Activated naive CD4-positive, alpha-beta T cell treated with anti-CD3 and anti-CD28 coated beads, Interleukin-2, amount 50 U/mL, for 72 hours (primary cell): ENCODE measurements at regions not wholly inside any gene's neighbourhood (a gene's known extent, or its start where the extent isn't known, plus 50 kb on each side); places are given as distances from the start of the nearest gene placed in this dataset.

Experiments
- ATAC-seq, 2 donors: fragments of 150-1000 bp; cut with Tn5 transposase; 2 replicates each; pipeline ENCODE4 v1.10.0; 2021; ENCODE audit warnings: mild to moderate bottlenecking in 2 of 2, moderate library complexity in 2 of 2
- DNase-seq, 2 donors: peaks; one replicate each; pipeline ENCODE4 v3.0.0; 2021 to 2022; ENCODE audit warnings: low spot score in 2 of 2
- H3K27ac Mint-ChIP-seq, 2 donors: one replicate each; pipeline ENCODE4 v1.8.0; 2022; ENCODE audit warnings: mild to moderate bottlenecking in 2 of 2, mixed read lengths in 2 of 2
- H3K36me3 Mint-ChIP-seq, 2 donors: one replicate each; pipeline ENCODE4 v1.8.0; 2022; ENCODE audit warnings: mixed read lengths in 2 of 2
- H3K9me3 Mint-ChIP-seq, 2 donors: one replicate each; pipeline ENCODE4 v1.8.0; 2022; ENCODE audit warnings: mixed read lengths in 2 of 2

DNA sequence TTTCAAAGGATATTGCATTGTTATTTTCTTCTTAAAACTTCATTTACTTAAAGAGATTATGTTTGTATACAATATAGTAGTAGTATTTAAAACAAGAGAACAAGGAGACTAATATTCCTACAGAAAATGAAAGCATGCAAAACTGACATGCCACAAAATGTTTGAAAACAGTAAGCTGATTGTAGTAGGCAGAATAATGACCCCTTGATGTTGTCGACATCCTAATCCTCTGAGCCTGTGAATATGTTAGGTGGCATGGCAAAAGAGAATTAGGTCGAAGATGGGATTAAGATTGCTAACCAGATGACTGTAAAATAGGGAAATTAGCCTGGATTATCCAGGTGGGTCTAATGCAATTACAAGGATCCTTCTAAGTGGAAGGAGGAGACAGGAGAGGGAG lies 522.2 kb upstream of the NR3C2 start:
- DNase-seq (no peak), ATAC-seq (no peak)
- H3K27ac Mint-ChIP-seq, result no peak overlapping the region
- H3K36me3 Mint-ChIP-seq, result peaks cover 0 to 4% of the 10 kb centered on the region in 2 donors
- no peaks in the 10 kb centered on the region for H3K9me3 Mint-ChIP-seq

DNA sequence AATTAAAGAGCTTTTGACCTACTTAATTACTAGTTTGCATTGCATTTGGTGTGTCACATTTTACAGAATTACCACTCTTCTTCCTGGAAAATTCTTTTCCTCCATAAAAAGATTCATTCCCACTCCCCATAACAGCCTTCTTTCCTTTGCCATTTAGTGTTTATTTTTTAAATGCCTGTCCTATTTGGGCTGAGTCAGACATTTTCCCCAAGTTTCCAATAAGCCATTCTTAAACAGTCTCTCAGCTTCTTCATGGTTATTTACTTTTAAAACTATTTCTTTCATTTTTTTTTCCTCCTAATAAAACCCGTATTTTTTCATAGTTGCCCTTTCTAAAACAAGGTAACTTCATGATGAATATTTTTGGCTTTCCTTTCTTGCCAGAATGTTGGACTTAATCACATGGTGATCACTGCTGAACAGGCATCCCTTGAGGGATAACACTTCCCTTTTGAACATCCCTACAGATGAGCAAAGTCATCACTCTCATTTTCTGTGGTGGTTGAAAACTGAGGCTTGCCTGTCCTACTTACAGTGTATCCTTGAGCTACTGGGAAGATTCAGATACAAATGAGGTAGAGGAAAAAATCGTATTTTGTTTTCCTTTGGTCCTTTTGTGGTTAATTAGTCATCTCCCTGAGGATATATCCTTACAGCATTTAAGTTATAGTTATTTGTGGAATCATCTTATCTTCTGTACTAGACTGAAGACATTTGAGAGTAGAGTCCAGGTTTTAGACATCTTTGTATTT lies 520.5 kb upstream of the NR3C2 start:
- DNase-seq (no peak), ATAC-seq (no peak)
- Mint-ChIP-seq H3K9me3 (no peaks in the 10 kb centered on the region), H3K36me3 (peaks cover 0 to 4% of the 10 kb centered on the region in 2 donors), H3K27ac (no peak overlapping the region)

- ATAC-seq (no peak), DNase-seq (no peak)
- Mint-ChIP-seq H3K27ac (no peak overlapping the region), H3K36me3 (peaks cover 0 to 4% of the 10 kb centered on the region in 2 donors), H3K9me3 (no peaks in the 10 kb centered on the region)
These were observed 519.3 kb upstream of the NR3C2 start for GRCh38 chr4:148961526-148961925.

DNA sequence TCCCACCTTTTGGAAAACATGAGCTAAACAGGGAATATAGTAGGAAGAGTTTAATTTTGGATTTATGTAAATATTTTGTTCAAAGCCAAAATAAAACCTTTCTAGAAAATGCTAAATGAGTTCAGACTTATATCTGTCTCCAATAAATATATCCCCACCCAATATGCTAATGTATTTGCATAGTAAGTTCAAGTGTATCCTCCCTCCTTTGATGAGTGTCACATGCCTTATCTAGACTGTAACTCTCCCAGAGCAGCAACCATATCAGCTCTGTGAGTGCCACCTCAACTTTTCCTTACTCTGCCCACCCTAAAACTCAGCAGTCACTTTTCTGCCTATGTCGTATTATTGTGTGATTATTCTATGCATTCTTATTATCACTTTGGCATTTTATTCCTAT lies 516.1 kb upstream of the NR3C2 start:
- ATAC-seq (no peak), DNase-seq (no peak)
- H3K27ac Mint-ChIP-seq, result no peak overlapping the region
- no peaks in the 10 kb centered on the region for H3K36me3 Mint-ChIP-seq
- H3K9me3 Mint-ChIP-seq, result no peaks in the 10 kb centered on the region

GRCh38 chr4:148955564-148956297 lies 513.5 kb upstream of the NR3C2 start:
- H3K27ac Mint-ChIP-seq, result no peak overlapping the region
- ATAC-seq, result no peak
- H3K36me3 Mint-ChIP-seq, result no peaks in the 10 kb centered on the region
- no peaks in the 10 kb centered on the region for H3K9me3 Mint-ChIP-seq
- DNase-seq, result no peak

DNA sequence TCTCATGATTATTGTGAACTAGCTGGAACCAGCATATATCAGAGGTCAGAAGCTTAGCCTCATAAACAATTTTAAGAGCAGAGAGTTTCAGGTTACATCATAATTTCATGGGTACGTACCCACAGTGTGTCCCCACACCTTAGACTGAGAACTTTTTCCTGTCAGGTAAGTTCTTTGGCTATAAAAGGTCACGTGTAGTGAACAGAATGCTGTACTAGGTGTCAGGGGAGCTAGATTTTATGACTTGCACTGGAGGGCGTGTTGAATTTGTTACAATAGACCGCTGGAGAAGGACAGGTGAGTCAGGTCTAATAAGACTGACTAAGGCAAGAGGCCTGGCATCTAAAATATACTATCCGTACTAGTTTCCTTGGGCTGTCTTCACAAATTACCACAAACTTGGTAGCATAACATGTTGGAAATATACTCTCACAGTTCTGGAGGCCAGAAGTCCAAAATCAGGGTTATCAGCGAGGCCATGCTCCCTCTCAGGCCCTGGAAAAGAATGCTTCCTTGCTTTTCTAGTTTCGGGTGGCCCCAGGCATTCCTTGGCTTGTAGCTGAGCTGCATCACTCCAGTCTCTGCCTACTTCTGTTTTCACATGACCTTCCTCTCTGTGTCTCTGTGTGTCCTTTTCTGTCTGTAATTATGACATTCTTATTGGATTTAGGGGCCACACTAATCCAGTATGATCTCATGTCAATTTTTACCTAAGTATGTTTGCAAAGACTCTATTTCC lies 512.0 kb upstream of the NR3C2 start:
- no peak for ATAC-seq
- Mint-ChIP-seq H3K36me3 (no peaks in the 10 kb centered on the region), H3K27ac (no peak overlapping the region)

DNA sequence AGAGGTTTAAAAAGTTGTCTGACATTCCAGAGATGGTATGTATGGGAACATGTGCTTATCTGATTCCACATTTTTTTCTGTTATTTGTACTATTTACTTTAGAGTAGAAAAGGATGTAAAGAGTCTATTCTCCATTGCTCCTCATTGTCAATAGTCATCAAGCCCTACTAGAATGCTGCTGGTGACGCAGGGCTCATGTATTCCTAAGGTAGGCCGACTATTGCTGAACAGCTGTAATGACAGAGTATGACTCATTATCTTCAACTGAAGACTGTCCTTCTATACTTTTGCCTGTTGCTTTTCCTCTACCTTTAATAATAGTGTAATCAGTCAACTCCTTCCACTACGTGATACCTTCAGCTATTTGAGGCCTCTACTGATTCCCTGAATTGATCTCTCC lies 509.1 kb upstream of the NR3C2 start:
- H3K27ac Mint-ChIP-seq, result no peak overlapping the region
- no peaks in the 10 kb centered on the region for H3K36me3 Mint-ChIP-seq
- no peak for ATAC-seq

More for the DNA sequence above, 512.0 kb upstream of the NR3C2 start:
- DNase-seq, result no peak
- no peaks in the 10 kb centered on the region for H3K9me3 Mint-ChIP-seq

DNA sequence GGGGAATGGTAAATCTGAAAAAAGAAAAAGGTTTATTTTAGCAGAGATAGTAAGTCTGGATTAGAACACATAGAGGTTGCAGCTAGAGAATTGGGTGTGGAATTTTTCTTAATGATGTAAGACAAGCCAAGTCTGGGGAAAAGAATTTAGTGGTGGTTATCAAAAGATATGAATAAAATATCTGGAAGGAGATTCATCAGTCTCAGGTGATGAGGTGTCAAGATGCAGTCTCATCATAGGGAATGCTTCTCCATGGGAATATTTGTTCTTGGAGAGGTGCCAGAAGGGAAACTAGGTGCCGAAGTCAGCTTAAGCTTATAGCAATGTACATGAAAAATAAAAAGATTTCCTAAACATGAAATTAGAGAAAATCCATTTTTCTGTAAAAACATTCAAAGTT lies 504.1 kb upstream of the NR3C2 start:
- Mint-ChIP-seq H3K36me3 (no peaks in the 10 kb centered on the region), H3K27ac (no peak overlapping the region)

More for the DNA sequence above, 509.1 kb upstream of the NR3C2 start:
- peaks cover 0 to 4% of the 10 kb centered on the region in 2 donors for H3K9me3 Mint-ChIP-seq
- no peak for DNase-seq

DNA sequence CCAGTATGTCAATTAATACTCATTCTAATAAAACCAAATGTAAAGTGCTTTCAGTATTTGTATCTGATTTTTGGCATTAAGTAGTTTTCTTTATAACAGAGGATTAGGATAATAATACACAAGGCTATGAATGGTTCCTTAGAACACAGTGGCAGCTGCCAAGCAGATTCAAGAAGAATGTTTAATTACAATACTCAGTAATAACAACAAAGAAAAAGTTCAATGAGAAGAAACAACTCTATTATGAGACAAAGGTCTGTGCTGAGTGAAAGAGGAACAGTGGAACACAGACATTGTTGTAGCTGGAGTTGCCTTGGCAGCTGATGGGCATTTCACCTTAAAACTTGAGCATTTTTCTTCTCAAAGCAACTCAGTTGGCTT lies 502.6 kb upstream of the NR3C2 start:
- Mint-ChIP-seq H3K9me3 (peaks cover 4 to 7% of the 10 kb centered on the region in 2 donors), H3K27ac (no peak overlapping the region), H3K36me3 (no peaks in the 10 kb centered on the region)
- ATAC-seq (no peak), DNase-seq (no peak)

More for the DNA sequence above, 504.1 kb upstream of the NR3C2 start:
- no peak for DNase-seq
- H3K9me3 Mint-ChIP-seq, result peaks cover 4 to 7% of the 10 kb centered on the region in 2 donors
- no peak for ATAC-seq

- DNase-seq (no peak), ATAC-seq (no peak)
- H3K27ac Mint-ChIP-seq, result no peak overlapping the region
- H3K36me3 Mint-ChIP-seq, result no peaks in the 10 kb centered on the region
- peaks cover 4 to 9% of the 10 kb centered on the region in 2 donors for H3K9me3 Mint-ChIP-seq
These were observed 502.1 kb upstream of the NR3C2 start for GRCh38 chr4:148944136-148944838.

DNA sequence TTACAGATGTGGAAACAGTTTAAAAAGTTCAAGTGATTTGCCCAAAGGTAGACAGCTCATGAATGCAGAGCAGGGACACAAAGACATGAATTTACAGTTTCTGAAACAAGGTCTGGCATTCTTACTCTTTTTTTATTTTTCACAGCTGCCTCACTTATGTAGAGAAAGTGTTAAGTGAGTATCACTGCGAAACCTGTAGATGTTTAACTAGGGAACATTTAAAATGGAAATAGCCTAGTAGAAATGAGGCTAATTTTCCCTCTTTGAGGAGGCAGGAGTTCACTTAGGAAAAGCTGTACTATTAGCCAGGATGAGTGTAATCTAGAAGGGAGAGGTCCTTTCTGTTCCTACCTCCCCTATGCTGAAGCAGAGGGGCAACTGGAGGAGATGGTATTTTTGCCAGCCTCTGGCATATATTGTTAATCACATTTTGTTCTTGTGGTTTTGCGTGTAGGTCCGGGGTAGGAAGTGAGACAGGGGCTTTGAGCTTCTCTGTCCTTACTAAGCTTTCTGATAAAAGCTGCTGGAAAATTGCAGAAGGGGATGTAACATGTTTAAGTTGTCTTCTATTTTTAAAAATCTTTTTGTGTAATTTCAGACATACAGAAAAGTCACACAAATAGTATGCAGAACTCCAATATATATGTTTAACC lies 492.8 kb upstream of the NR3C2 start:
- H3K27ac Mint-ChIP-seq, result no peak overlapping the region
- H3K36me3 Mint-ChIP-seq, result peaks cover 2 to 26% of the 10 kb centered on the region in 2 donors
- H3K9me3 Mint-ChIP-seq, result peaks cover 18 to 37% of the 10 kb centered on the region in 2 donors
- ATAC-seq (no peak), DNase-seq (no peak)

DNA sequence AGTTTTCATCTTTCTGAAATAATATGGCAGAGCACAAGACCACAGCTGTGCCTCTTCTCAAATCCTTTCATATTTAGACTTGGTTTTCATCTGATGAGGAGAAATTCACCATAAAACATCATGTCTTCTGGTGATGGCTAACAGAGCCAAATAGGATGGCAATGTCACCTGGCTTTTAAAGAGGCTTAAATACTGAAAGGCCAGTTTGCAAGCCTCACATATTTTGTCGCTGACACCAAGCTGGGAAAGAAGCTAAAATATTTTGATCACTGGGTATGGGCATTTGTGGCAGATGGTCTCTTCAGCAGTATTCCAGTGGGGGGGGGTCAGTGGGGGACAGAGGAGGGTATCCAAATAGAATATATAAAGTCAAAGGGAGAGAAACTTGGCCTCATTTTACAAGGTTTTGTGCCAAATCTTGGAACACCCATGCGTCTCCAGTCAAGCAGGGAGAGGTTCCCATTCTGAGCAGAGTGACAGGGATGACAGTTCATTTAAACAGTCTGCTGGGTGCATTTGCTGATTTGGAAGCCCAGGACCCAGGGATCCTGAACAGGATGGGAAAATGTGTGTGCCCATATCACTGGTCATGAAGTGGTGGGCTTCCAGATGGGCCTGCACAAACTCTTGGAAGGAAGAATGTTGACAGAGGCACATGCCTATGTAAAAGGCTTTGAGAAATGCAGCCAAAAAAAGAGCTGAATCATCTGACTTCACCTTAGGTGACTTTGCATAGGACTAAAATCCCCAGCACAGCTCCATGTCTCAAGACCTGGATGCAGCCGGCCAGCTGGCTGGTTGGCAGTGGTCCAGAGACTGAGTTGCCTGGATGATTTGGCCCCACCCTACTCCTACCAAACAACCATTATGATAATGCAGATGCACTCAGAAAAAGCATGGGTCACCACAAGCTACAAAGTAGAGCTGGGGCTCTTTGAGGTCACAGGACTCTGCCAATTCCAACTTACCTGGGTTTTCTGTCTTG lies 484.4 kb upstream of the NR3C2 start:
- no peak for ATAC-seq
- DNase-seq, result no peak
- Mint-ChIP-seq H3K9me3 (peaks cover 22 to 28% of the 10 kb centered on the region in 2 donors), H3K27ac (no peak overlapping the region), H3K36me3 (peaks cover 6 to 20% of the 10 kb centered on the region in 2 donors)

GRCh38 chr4:148923881-148924280 lies 481.7 kb upstream of the NR3C2 start:
- no peaks in the 10 kb centered on the region for H3K36me3 Mint-ChIP-seq
- ATAC-seq (no peak), DNase-seq (no peak)
- H3K27ac Mint-ChIP-seq, result no peak overlapping the region
- peaks cover 0 to 11% of the 10 kb centered on the region in 2 donors for H3K9me3 Mint-ChIP-seq

DNA sequence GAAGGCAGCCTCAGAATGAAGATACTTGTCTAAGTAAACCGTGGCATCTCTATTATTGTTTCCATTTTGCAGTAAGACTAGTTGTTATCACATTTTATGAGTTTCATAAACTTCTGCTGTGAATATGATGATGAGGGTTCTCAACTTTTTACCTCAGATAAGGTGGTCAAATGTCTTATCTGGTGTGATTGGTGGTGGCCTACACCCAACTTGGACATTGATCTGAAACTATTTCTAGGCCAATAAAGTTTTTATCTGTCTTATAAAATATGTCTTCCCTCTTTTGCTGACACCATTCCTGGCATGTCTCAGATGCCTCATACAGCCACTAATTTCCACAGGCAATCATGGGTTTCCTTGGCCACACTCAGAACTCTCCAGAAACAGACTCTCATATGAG lies 480.3 kb upstream of the NR3C2 start:
- DNase-seq (no peak), ATAC-seq (no peak)
- Mint-ChIP-seq H3K9me3 (peaks cover 0 to 3% of the 10 kb centered on the region in 2 donors), H3K27ac (no peak overlapping the region), H3K36me3 (no peaks in the 10 kb centered on the region)

DNA sequence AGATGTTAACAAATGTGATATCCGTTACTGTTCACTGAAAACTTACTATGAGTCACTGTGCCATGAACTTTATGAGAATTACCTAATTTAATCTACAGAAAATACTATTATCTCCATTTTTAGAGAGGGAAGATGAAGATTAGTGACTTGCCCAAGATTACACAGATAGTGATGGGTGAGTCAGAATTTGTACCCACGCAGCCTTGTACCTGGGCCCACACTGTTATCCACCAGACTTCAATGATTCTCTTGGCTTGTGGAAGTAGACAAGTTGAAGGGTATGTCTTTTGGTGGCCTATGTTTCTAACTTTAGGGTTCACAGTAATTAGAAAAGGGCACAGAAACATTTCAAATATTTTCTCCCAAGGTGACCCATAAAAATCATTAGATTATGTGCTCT lies 472.5 kb upstream of the NR3C2 start:
- no peak for ATAC-seq
- no peak for DNase-seq
- no peak overlapping the region for H3K27ac Mint-ChIP-seq
- peaks cover 0 to 6% of the 10 kb centered on the region in 2 donors for H3K9me3 Mint-ChIP-seq
- H3K36me3 Mint-ChIP-seq, result no peaks in the 10 kb centered on the region
